HPDE6-E6E7 (cell line): ENCODE measurements at regions not wholly inside any gene's neighbourhood (a gene's known extent, or its start where the extent isn't known, plus 50 kb on each side); places are given as distances from the start of the nearest gene placed in this dataset.
"Not testable (repeated sequence)": the region's sequence is repeated elsewhere in the genome, so short reads cannot be mapped to it uniquely, and the experiment has no call there.

Experiments
- DNase-seq: peaks from one replicate; pipeline ENCODE4 v3.0.0; 2011; ENCODE audit warnings: missing footprints; ENCODE audit errors: extremely low spot score

DNA sequence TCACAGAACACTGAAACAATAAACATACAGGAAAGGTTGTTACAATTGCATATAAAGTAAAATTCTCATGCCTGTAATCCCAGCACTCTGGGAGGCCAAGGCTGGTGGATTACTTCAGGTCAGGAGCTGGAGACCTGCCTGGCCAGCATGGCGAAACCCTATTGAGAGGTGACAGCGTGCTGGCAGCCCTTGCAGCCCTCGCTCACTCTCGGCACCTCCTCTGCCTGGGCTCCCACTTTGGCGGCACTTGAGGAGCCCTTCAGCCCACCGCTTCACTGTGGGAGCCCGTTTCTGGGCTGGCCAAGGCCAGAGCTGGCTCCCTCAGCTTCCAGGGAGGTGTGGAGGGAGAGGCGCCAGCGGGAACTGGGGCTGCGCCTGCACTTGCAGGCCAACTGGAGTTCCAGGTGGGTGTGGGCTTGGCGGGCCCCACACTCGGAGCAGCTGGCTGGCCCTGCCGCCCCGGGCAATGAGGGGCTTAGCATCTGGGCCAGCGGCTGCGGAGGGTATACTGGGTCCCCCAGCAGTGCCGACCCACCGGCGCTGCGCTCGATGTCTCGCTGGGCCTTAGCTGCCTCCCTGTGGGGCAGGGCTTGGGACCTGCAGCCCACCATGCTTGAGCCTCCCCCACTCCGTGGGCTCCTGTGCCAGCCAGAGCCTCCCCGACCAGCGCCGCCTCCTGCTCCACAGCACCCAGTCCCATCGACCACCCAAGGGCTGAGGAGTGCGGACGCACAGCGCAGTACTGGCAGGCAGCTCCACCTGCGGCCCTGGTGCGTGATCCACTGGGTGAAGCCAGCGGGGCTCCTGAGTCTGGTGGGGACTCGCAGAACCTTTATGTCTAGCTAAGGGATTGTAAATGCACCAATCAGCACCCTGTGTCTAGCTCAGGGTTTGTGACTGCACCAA lies 51.5 kb upstream of the MBNL1 start:
- DNase-seq: not testable (repeated sequence)

GRCh38 chr3:152218602-152219001 lies 50.1 kb upstream of the MBNL1 start:
- DNase-seq: no peak
